Liver (tissue), 8 donors: ENCODE measurements at regions not wholly inside any gene's neighbourhood (a gene's known extent, or its start where the extent isn't known, plus 50 kb on each side); places are given as distances from the start of the nearest gene placed in this dataset.

Source experiments
- DNase-seq: peaks from one replicate; pipeline ENCODE4 v3.0.0-alpha.2; 2017; ENCODE audit warnings: low spot score
- H3K27ac ChIP-seq, 2 donors: one replicate each; pipeline ENCODE4 v1.7.0; 2013; ENCODE audit warnings: inconsistent platforms in 2 of 2, low read length in 2 of 2, control low read depth in 1 of 2, low read depth in 1 of 2, mild to moderate bottlenecking in 1 of 2
- H3K27me3 ChIP-seq, 4 donors: one replicate each; pipeline versions ENCODE4 v1.6.1 to v1.7.0; 2013; ENCODE audit warnings: low read length in 3 of 4, inconsistent platforms in 1 of 4, mild to moderate bottlenecking in 1 of 4, moderate library complexity in 1 of 4; ENCODE audit not compliant: control insufficient read depth in 4 of 4, insufficient read depth in 4 of 4
- H3K36me3 ChIP-seq, 4 donors: one replicate each; pipeline versions ENCODE4 v1.6.1 to v1.7.0; 2013; ENCODE audit warnings: low read length in 3 of 4, mild to moderate bottlenecking in 3 of 4, low read depth in 1 of 4, moderate library complexity in 1 of 4; ENCODE audit not compliant: control insufficient read depth in 4 of 4, insufficient read depth in 3 of 4
- H3K4me1 ChIP-seq, 4 donors: one replicate each; pipeline versions ENCODE4 v1.6.1 to v1.7.0; 2013; ENCODE audit warnings: low read length in 3 of 4, mild to moderate bottlenecking in 3 of 4, moderate library complexity in 1 of 4; ENCODE audit not compliant: control insufficient read depth in 4 of 4, insufficient read depth in 4 of 4
- H3K4me3 ChIP-seq, 3 donors: one replicate each; pipeline versions ENCODE4 v1.6.1 to v1.7.0; 2013; ENCODE audit warnings: low read length in 3 of 3, control low read depth in 1 of 3, low read depth in 1 of 3, mild to moderate bottlenecking in 1 of 3
- H3K9ac ChIP-seq, 2 donors: one replicate each; pipeline ENCODE4 v1.7.0; 2013; ENCODE audit warnings: low read length in 2 of 2, mild to moderate bottlenecking in 2 of 2, moderate library complexity in 2 of 2, control low read depth in 1 of 2, low read depth in 1 of 2
- H3K9me3 ChIP-seq, 4 donors: one replicate each; pipeline versions ENCODE4 v1.6.1 to v1.7.0; 2013; ENCODE audit warnings: low read length in 3 of 4; ENCODE audit not compliant: control insufficient read depth in 4 of 4
- EGR1 ChIP-seq, 2 donors: IDR thresholded peaks; 2 replicates each; pipeline ENCODE4 v1.6.1; 2016 to 2018; ENCODE audit warnings: antibody characterized with exemption in 2 of 2, low read depth in 2 of 2
- GABPA ChIP-seq, 2 donors: IDR thresholded peaks in 1 of 2; conservative IDR thresholded peaks in 1 of 2; 2 replicates each; pipeline ENCODE4 v1.6.1; 2016; ENCODE audit warnings: antibody characterized with exemption in 2 of 2, mild to moderate bottlenecking in 1 of 2, moderate library complexity in 1 of 2
- HNF4A ChIP-seq, 2 donors: conservative IDR thresholded peaks; 2 replicates each; pipeline ENCODE4 v1.6.1; 2016; ENCODE audit warnings: antibody characterized with exemption in 2 of 2, mild to moderate bottlenecking in 2 of 2
- HNF4G ChIP-seq: IDR thresholded peaks from 2 replicates; pipeline ENCODE4 v1.6.1; 2016; ENCODE audit warnings: antibody characterized with exemption
- JUND ChIP-seq, 2 donors: IDR thresholded peaks; 2 replicates each; pipeline ENCODE4 v1.6.1; 2016; ENCODE audit warnings: antibody characterized with exemption in 2 of 2
- NR2F2 ChIP-seq: IDR thresholded peaks from 2 replicates; pipeline ENCODE4 v1.6.1; 2016; ENCODE audit warnings: antibody characterized with exemption
- RAD21 ChIP-seq, 2 donors: IDR thresholded peaks; 2 replicates each; pipeline ENCODE4 v1.6.1; 2016; ENCODE audit warnings: antibody characterized with exemption in 2 of 2, mild to moderate bottlenecking in 2 of 2
- RXRA ChIP-seq, 2 donors: IDR thresholded peaks; 2 replicates each; pipeline ENCODE4 v1.6.1; 2017 to 2018; ENCODE audit warnings: antibody characterized with exemption in 2 of 2, mild to moderate bottlenecking in 1 of 2
- SP1 ChIP-seq: IDR thresholded peaks from 2 replicates; pipeline ENCODE4 v1.6.1; 2018; ENCODE audit warnings: antibody characterized with exemption, mild to moderate bottlenecking
- TAF1 ChIP-seq: conservative IDR thresholded peaks from 2 replicates; pipeline ENCODE4 v1.6.1; 2016; ENCODE audit warnings: antibody characterized with exemption, mild to moderate bottlenecking
- YY1 ChIP-seq: IDR thresholded peaks from 2 replicates; pipeline ENCODE4 v1.6.1; 2016; ENCODE audit warnings: antibody characterized with exemption, mild to moderate bottlenecking
- WGBS: extraction: QIAGEN DNeasy Blood & Tissue Kit; methylation state at CpG from one replicate; pipeline ENCODE4 v1.1.7; 2013; 5-methylcytosine and 5-hydroxymethylcytosine counted together
- TF ChIP-seq, protein P1 (sequence below): IDR thresholded peaks from 2 replicates; pipeline ENCODE4 v1.6.1; 2016; ENCODE audit warnings: antibody characterized with exemption, mild to moderate bottlenecking
- TF ChIP-seq, protein P2 (sequence below): fragments of 150-350 bp; IDR thresholded peaks from 2 replicates; pipeline ENCODE4 v1.5.1; 2017; ENCODE audit warnings: improper control_type of control experiment, low read depth, low read length; ENCODE audit not compliant: missing input control
- TF ChIP-seq, protein P3 (sequence below): IDR thresholded peaks from 2 replicates; pipeline ENCODE4 v1.6.1; 2016; ENCODE audit warnings: antibody characterized with exemption
- TF ChIP-seq, protein P4 (sequence below): IDR thresholded peaks from 2 replicates; pipeline ENCODE4 v1.6.1; 2016; ENCODE audit warnings: antibody characterized with exemption
- TF ChIP-seq, protein P5 (sequence below): IDR thresholded peaks from 2 replicates; pipeline ENCODE4 v1.6.1; 2016; ENCODE audit warnings: antibody characterized with exemption
- donor health status: healthy.
- donor health status: healthy.
- donor health status: healthy.
- donor health status: healthy.
- donor health status: healthy.

DNA sequence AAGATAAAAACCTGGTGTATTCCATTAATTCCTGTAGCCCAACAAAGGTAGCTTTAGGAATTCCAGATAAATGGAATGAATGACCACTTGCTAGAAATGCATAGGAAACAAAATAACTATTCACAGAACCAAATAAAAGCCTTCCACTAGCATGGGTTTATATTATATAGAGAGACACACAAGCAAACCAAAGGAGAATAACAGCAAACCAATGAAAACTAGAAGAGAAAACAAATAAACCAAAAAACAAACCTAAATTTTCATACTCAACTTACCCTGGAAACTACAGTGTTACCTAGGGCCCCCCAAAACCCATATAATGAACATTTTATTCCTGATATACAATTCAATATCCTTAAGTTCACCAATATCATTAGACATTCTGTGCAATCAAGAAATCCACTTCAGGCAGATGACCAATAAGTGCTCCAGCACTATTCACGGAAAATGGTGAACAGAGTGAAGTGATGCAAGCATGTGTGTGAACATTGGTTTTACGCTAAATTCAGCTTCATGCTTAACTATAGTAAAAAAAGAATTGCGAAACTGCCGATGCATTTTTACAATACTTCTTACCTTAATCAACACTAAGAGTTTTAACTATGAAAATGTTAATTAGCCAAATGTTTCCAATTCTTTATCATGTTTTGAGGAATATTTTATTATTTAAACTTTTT, 1108.4 kb upstream of the TMEM132C start:
- H3K4me1 ChIP-seq, result no peaks in the 10 kb centered on the region
- no peak overlapping the region for H3K9ac ChIP-seq
- WGBS, result 95% methylated on average over 4 of the region's 4 CpGs
- H3K4me3 ChIP-seq, result no peak overlapping the region
- TF ChIP-seq EGR1 (IDR thresholded peaks at IDR 0.05; ENCODE audit: low read depth in 2 of 2) (no peak), TAF1 (no peak), HNF4A (conservative IDR thresholded peaks at IDR 0.05) (no peak), GABPA (IDR thresholded peaks at IDR 0.05 in 1 of 2, conservative IDR thresholded peaks at IDR 0.05 in 1 of 2) (no peak), RAD21 (IDR thresholded peaks at IDR 0.05) (no peak), HNF4G (no peak), YY1 (no peak), RXRA (IDR thresholded peaks at IDR 0.05) (no peak), SP1 (no peak)
- TF ChIP-seq, protein P1, sequence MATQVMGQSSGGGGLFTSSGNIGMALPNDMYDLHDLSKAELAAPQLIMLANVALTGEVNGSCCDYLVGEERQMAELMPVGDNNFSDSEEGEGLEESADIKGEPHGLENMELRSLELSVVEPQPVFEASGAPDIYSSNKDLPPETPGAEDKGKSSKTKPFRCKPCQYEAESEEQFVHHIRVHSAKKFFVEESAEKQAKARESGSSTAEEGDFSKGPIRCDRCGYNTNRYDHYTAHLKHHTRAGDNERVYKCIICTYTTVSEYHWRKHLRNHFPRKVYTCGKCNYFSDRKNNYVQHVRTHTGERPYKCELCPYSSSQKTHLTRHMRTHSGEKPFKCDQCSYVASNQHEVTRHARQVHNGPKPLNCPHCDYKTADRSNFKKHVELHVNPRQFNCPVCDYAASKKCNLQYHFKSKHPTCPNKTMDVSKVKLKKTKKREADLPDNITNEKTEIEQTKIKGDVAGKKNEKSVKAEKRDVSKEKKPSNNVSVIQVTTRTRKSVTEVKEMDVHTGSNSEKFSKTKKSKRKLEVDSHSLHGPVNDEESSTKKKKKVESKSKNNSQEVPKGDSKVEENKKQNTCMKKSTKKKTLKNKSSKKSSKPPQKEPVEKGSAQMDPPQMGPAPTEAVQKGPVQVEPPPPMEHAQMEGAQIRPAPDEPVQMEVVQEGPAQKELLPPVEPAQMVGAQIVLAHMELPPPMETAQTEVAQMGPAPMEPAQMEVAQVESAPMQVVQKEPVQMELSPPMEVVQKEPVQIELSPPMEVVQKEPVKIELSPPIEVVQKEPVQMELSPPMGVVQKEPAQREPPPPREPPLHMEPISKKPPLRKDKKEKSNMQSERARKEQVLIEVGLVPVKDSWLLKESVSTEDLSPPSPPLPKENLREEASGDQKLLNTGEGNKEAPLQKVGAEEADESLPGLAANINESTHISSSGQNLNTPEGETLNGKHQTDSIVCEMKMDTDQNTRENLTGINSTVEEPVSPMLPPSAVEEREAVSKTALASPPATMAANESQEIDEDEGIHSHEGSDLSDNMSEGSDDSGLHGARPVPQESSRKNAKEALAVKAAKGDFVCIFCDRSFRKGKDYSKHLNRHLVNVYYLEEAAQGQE, result no peak
- TF ChIP-seq, protein P2, sequence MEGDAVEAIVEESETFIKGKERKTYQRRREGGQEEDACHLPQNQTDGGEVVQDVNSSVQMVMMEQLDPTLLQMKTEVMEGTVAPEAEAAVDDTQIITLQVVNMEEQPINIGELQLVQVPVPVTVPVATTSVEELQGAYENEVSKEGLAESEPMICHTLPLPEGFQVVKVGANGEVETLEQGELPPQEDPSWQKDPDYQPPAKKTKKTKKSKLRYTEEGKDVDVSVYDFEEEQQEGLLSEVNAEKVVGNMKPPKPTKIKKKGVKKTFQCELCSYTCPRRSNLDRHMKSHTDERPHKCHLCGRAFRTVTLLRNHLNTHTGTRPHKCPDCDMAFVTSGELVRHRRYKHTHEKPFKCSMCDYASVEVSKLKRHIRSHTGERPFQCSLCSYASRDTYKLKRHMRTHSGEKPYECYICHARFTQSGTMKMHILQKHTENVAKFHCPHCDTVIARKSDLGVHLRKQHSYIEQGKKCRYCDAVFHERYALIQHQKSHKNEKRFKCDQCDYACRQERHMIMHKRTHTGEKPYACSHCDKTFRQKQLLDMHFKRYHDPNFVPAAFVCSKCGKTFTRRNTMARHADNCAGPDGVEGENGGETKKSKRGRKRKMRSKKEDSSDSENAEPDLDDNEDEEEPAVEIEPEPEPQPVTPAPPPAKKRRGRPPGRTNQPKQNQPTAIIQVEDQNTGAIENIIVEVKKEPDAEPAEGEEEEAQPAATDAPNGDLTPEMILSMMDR, result no peak
- TF ChIP-seq, protein P3, sequence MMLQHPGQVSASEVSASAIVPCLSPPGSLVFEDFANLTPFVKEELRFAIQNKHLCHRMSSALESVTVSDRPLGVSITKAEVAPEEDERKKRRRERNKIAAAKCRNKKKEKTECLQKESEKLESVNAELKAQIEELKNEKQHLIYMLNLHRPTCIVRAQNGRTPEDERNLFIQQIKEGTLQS, result no peak
- TF ChIP-seq, protein P4, sequence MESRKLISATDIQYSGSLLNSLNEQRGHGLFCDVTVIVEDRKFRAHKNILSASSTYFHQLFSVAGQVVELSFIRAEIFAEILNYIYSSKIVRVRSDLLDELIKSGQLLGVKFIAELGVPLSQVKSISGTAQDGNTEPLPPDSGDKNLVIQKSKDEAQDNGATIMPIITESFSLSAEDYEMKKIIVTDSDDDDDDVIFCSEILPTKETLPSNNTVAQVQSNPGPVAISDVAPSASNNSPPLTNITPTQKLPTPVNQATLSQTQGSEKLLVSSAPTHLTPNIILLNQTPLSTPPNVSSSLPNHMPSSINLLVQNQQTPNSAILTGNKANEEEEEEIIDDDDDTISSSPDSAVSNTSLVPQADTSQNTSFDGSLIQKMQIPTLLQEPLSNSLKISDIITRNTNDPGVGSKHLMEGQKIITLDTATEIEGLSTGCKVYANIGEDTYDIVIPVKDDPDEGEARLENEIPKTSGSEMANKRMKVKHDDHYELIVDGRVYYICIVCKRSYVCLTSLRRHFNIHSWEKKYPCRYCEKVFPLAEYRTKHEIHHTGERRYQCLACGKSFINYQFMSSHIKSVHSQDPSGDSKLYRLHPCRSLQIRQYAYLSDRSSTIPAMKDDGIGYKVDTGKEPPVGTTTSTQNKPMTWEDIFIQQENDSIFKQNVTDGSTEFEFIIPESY, result no peak
- TF ChIP-seq, protein P5, sequence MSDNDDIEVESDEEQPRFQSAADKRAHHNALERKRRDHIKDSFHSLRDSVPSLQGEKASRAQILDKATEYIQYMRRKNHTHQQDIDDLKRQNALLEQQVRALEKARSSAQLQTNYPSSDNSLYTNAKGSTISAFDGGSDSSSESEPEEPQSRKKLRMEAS, result no peak
- no peaks in the 10 kb centered on the region for H3K27me3 ChIP-seq
- DNase-seq, result no peak
- no peaks in the 10 kb centered on the region for H3K36me3 ChIP-seq
- no peak overlapping the region for H3K27ac ChIP-seq
- no peaks in the 10 kb centered on the region for H3K9me3 ChIP-seq

DNA sequence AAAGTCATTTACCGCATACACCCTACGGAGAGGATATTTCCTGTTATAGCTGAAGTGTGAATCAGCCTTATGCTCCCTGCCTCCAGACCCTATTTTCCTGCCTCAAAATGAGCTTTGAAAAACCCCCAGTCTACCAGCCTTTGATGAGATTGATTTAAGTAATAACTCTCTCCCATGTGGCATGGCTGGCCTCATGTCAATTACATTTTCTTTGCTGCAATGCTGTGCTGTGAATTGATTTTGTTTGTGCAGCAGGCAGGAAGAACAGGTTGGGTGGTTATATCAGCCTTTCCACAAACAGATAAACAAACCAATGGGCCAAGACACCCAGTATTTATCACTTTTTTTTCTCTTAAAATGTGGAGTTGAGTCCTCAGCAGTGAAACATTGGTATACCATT, 1105.5 kb upstream of the TMEM132C start:
- no peak overlapping the region for H3K27ac ChIP-seq

More for the DNA sequence above, 1105.5 kb upstream of the TMEM132C start:
- no peak for TF ChIP-seq NR2F2
- TF ChIP-seq RXRA (IDR thresholded peaks at IDR 0.05), result no peak
- TF ChIP-seq, protein P1, result no peak
- TF ChIP-seq, protein P3, result no peak
- no peak for TF ChIP-seq RAD21 (IDR thresholded peaks at IDR 0.05)
- TF ChIP-seq HNF4A (conservative IDR thresholded peaks at IDR 0.05), result no peak
- no peak for TF ChIP-seq YY1
- no peak for TF ChIP-seq HNF4G
- no peak for TF ChIP-seq JUND (IDR thresholded peaks at IDR 0.05)
- no peak for TF ChIP-seq EGR1 (IDR thresholded peaks at IDR 0.05; ENCODE audit: low read depth in 2 of 2)
- no peak for TF ChIP-seq TAF1
- Histone ChIP-seq H3K4me1 (no peaks in the 10 kb centered on the region), H3K9me3 (no peaks in the 10 kb centered on the region), H3K9ac (no peak overlapping the region), H3K4me3 (no peak overlapping the region), H3K27me3 (no peaks in the 10 kb centered on the region), H3K36me3 (no peaks in the 10 kb centered on the region)
- WGBS, result 94% methylated on average over 2 of the region's 2 CpGs
- DNase-seq, result no peak
